GM21737 (cell line): ENCODE measurements at regions not wholly inside any gene's neighbourhood (a gene's known extent, or its start where the extent isn't known, plus 50 kb on each side); places are given as distances from the start of the nearest gene placed in this dataset.

Experiments
- ATAC-seq: cut with Tn5 transposase; IDR thresholded peaks from one replicate; pipeline ENCODE4 v1.9.1; 2021; ENCODE audit warnings: mild to moderate bottlenecking, moderate library complexity; ENCODE audit not compliant: unreplicated experiment

- no peak for ATAC-seq
Measured at GRCh38 chr10:3016016-3016415, 51.3 kb upstream of the PFKP start.

- ATAC-seq, result no peak
Measured at GRCh38 chr10:3014968-3015367, 52.4 kb upstream of the PFKP start.

- no peak for ATAC-seq
Measured at GRCh38 chr10:3012223-3012622, 55.1 kb upstream of the PFKP start.

GRCh38 chr10:3010816-3011460 is 56.4 kb upstream of the PFKP start:
- no peak for ATAC-seq

GRCh38 chr10:3010334-3010733 is 57.0 kb upstream of the PFKP start:
- ATAC-seq, result no peak

GRCh38 chr10:3009341-3009740 is 58.0 kb upstream of the PFKP start:
- no peak for ATAC-seq

GRCh38 chr10:3008518-3009195 is 58.7 kb upstream of the PFKP start:
- no peak for ATAC-seq

- no peak for ATAC-seq
Measured at GRCh38 chr10:3006607-3007006, 60.7 kb upstream of the PFKP start.

GRCh38 chr10:3006093-3006492 is 61.3 kb upstream of the PFKP start:
- no peak for ATAC-seq

- ATAC-seq, result no peak
Measured at GRCh38 chr10:3002304-3002703, 65.0 kb upstream of the PFKP start.

- ATAC-seq, result no peak
Measured at GRCh38 chr10:3000048-3000447, 67.3 kb upstream of the PFKP start.

- ATAC-seq, result no peak
Measured at GRCh38 chr10:2994221-2994961, 73.0 kb upstream of the PFKP start.

GRCh38 chr10:2993636-2994035 is 73.7 kb upstream of the PFKP start:
- ATAC-seq, result no peak

- no peak for ATAC-seq
Measured at GRCh38 chr10:2992401-2993198, 74.7 kb upstream of the PFKP start.

GRCh38 chr10:2990764-2991163 is 76.6 kb upstream of the PFKP start:
- ATAC-seq, result no peak

GRCh38 chr10:2989292-2989947 is 77.9 kb upstream of the PFKP start:
- ATAC-seq, result no peak

GRCh38 chr10:2987185-2987768 is 80.1 kb upstream of the PFKP start:
- no peak for ATAC-seq

GRCh38 chr10:2986391-2986801 is 81.0 kb upstream of the PFKP start:
- ATAC-seq, result no peak

GRCh38 chr10:2985729-2986232 is 81.6 kb upstream of the PFKP start:
- ATAC-seq, result no peak

GRCh38 chr10:2984682-2985081 is 82.7 kb upstream of the PFKP start:
- ATAC-seq, result no peak
